Glomerular visceral epithelial cell (primary cell): ENCODE measurements at regions not wholly inside any gene's neighbourhood (a gene's known extent, or its start where the extent isn't known, plus 50 kb on each side); places are given as distances from the start of the nearest gene placed in this dataset.

Experiments used
- DNase-seq: peaks from one replicate; pipeline ENCODE4 v3.0.0-alpha.2; 2016; ENCODE audit errors: extremely low spot score

DNA sequence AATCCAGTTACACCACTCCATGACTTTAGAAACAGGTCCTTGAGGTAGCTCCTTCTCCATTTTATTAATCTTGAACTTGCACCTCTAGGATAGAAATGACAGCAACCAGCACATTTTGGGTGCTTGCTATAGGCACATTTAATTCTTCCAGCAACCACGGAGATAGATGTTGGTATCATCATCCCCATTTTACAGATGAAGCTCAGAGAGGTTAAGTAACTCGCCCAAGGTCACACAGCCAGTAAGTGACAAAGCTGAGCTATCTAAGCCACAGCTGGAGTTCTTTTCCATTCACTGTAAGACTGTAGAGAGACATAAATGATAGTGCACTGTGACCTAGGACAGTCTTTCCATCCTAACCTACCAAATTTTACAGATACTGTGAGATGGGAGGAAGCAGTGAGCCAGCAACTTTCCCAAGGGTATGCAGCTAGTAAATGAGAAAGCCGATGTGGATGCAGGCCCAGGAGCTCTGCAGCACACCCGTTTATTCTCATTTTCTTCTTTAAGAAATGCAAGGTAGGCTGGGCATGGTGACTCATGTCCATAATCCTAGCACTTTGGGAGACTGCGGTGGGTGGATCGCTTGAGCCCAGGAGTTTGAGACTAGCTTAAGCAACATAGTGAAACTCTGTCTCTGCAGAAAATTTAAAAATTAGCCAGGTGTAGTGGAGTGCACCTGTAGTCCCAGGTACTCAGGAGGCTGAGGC is 103.2 kb downstream of the TBX5 start:
- DNase-seq = no peak

DNA sequence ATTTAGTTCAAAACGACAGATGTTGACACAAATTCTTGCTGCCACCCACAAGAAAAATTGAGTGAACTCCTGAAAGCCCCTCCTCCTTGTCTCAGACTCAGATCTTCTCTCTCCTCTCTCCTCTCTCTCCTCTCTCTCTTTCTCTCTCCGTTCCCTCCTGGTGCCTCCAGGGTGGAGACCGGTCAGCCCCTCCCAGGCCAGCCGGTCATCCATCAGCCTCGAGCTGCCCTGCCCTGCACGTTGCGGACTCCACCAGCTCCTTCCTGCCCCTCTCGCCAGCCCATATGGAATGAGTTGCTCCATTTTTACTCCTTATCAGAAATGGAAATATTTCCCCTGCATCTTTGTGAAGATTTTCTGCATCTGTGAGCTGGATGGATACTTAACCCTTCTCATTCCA is 103.8 kb downstream of the TBX5 start:
- DNase-seq = no peak

DNA sequence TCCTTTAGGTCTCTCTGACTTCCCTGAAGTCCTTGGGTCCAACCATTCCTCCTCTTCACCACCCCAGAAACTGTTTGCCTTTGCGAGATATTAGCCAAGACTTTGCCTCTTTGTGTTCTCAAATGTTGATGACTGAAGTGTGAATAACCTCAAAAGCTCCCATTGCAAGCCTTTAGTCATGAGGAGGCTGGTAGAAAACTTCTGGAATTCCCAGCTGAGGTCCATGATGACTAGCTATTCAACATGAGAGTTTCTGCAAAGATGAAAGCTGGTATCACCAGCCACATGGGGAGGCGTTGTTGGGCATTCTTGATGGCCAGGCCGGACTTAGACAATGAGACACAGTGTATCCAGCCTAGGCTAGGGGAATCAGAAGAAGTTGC is 111.7 kb downstream of the TBX5 start:
- no peak for DNase-seq

DNA sequence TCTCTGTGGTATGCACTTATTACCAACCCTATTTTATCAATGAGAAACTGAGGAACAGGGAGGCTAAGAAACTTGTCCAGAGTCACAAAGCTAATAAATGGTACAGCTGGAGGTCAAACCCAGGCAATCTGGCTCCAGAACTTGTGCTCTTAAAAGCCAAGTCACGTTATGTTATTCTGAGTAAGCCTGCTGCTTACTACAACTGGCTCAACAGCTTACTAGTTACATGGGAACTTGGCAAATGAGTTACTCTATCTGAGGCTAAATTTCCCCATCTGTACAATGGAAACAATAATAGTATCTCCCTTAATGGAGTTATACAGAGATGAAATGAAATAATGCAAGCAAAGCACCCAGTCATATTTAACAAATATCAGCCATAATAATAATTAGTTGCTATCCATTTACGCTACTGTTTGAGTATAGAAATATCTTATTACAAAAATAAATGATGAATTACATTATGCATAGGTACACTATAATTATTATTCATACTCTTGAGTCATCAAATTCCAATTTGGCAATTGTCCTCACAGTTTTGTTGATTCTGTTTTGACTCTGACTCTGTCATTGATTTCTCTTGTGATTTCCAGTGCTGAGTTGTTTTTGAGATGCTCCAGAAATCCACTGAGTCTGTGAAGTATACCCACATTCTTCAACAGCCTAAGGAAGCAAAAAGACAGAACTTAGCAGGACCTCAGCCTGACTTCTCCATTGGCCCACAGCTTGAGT is 112.2 kb downstream of the TBX5 start:
- DNase-seq = no peak

DNA sequence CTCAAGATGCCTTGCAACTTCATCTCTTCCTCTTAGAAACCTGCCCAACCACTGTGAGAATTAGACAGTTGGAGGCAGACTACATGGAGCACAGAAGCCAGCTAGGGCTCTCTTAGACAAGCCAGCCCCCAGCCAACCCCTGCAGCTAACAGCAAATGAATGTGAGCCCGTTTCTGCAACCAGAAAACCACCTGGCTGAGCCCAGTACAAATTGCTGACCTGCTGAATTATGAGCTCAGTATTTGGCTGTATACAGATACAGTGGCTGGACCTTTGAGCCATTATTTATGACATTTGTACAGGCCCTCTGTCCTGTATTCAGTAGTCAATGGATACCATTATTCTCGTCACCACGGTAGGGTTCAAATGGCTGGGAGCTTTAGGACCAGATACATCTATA is 112.9 kb downstream of the TBX5 start:
- no peak for DNase-seq

DNA sequence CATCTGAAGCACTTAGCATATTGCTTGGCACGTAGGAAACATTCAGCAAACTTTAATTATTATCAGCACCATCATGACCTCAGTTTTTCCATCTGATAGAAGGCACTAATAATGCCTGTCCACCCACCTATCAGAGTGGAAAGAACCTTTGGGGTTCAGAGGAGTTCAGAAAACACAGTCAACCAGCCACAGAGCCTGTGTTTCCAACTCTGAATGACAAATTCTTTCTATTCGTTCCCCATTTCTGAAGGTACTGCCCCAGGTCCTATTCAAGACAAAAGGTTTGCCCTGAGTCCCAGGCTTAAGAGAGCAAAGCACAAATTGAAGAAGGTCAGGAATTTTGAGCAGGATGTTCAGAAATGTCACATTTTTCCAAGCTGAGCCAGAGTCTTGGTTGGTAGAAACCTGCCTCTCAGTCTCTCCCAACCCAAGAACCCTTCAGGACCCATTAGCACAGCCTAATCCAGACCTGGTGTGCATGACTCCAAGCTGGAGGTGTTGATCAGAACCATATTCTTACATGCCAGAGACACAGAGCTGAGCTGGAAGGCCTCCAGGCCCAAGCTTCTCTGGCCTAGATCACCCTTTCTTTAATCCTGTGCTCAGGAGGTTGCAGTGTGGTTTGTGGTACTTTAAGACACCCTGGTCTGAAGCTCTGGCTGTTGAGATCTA is 114.4 kb downstream of the TBX5 start:
- no peak for DNase-seq

DNA sequence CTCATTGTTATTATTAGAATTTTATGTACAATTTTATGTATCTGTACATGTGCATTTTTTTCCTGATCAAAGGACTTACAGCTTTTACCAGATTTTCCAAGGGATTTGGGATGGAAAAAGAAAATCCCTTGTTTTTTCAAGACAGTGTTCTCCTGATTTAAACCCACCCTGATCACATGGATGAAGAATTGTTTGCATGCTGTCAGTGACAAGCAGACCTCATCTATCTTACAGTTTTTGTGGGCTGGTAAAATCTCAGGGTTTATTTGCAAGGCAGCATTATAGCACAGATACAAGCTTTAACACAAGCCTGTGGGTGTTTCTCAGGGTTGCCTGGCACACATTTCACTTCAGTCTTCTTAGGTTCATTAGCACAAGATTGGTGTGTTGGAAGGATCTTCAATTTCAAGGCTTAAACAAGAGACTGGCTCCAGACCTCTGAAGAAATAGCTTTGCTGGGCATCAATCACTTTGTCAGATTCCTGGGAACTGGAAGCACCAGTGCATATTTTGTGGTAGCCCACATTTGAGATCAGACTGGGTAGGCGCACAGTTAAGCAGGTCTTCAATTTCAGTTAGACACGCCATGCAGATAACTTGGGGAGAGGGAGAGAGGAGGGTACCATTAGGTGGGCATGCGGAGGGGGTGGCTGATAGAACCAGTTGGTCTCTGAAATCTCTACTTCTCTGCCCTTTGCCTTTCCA is 118.0 kb downstream of the TBX5 start:
- no peak for DNase-seq

- DNase-seq = no peak
Measured at GRCh38 chr12:114286145-114286544, 119.8 kb downstream of the TBX5 start.

- no peak for DNase-seq
Measured at GRCh38 chr12:114285554-114285953, 120.4 kb downstream of the TBX5 start.

GRCh38 chr12:114284041-114284440 is 121.9 kb downstream of the TBX5 start:
- DNase-seq = no peak

DNA sequence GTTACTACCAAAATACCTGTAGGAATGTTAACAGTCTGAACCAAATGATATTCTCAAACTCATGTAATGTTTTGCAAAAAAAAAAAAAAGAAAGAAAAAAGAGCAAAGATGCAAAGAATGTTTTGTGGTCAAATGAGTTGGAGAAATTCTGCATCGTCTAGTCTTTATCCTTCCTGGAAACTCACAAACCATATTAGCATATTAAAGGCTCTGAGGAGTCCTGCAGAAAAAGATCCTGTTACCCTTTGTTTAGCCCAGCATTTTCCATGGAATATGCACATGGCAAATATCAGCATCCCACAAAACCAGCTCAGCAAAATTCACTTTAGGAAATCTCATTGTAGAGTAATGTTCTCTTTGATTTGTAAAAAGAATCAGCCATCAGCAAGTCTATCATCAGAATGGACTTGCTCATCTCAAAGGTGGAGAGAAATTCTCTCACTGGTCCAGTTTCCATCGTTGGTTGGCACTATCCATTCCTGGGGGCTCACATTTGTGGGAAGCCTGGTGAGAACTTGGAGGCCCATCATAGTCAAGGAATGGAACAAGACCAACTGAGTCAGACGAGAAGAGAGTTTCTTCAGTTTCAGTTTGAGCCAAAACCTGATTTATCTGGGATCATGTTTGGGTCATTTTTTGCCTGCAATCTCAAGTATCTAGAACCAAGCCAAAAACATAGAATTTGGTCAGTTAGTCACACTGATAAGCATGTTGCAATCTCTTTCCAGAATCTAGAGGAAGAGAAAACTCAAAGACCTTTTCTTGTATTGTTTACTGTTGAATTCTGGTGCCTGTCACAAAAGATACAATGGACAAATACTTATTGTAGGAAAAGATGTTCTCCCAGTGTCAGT is 129.8 kb downstream of the TBX5 start:
- DNase-seq = no peak

GRCh38 chr12:114275086-114275485 is 130.9 kb downstream of the TBX5 start:
- no peak for DNase-seq

DNA sequence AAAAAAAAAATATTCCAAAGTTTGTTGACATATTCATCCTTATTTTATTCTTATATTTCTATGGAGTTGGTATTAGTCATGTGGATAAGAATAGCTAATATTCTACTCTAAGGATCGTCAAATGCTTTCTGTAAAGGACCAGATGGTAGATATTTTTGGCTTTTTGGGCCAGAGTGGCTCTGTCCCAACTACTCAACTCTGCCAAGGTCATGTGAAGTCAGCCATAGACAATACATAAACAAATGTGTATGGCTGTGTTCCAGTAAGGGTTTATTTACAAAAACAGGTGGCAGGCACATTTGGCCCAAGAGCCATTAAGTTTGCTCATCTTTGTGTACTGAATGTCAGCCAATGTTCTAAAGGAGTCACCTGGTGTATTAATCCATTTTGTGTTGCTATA is 131.8 kb downstream of the TBX5 start:
- no peak for DNase-seq

- no peak for DNase-seq
Measured at GRCh38 chr12:114272605-114273004, 133.3 kb downstream of the TBX5 start.

DNA sequence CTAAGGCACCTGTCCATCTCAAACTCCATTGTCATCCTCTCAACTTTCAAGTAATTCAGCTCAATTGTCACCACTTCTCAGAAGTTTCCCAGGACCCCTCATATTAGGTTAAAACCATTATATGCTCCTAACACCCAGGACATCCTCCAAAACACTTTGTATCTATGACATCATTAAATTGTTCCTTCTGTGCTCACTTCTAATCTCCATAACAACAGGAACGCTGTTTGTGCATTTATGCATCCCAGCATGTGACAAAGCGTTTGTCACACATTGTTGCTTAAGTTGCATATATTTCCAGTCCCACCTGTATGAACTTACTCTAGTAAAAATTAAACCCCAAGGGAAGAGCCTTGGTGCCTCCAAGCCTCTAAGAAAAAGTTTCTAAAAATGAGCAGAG is 133.9 kb downstream of the TBX5 start:
- no peak for DNase-seq

DNA sequence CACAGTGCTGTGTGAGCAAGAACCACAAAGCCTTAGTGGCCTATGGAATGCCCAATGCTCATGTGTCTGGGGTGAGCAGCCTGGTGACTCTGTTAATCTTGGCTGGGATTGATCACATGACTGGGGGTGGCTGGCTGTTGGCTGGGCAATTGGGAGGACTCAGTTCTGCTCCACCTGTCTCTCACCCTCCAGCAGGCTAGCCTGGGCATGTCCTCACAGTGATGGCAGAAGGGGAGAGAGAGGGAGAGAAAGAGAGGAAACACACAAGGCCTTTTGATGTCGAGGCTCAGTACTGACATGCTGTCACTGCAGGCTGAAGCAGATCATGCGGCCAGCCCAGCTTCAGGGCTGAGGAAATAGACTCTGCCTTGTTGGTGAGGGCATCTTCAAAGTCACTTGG is 136.8 kb downstream of the TBX5 start:
- DNase-seq = no peak

DNA sequence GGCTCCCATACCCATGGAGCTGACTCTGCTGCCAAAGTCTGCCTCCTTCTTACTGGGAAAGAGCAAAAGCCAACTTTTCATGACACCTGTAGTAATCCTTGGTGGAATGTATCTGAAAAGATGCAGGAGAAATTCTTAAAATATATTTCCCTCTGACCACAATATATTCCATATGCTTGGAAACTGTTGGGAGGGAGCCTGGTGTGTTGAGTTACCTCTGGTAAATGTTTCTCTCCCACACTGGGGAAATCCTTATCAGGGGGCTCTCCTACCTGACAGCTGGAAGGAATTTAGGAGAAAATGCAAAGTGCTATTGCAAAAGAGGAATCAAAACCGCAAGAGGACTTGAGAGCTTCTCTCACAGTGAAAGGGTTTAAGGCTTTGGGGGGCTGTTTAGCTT is 139.4 kb downstream of the TBX5 start:
- DNase-seq = no peak

DNA sequence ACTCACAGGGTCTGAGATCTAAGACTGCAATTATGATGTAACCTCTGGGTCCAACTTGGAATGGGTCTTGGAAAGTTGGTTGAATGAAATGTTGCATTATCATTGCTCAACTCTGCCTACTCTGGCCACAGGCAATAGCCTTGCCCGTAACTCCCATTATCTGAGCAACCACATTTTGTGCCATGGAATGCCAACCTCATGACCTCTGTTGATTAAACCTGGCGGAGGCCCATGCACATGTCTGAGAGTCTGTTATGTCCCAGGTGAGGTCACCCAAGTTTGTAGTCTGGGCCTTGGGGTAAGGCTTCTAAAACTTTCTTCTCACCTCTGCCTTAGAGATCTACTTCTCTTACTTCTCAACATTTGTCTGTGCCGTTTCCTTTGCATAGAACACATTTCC is 140.9 kb downstream of the TBX5 start:
- DNase-seq = no peak

GRCh38 chr12:114263056-114263805 is 142.7 kb downstream of the TBX5 start:
- DNase-seq = no peak

- no peak for DNase-seq
Measured at GRCh38 chr12:114257687-114258086, 148.3 kb downstream of the TBX5 start.

DNA sequence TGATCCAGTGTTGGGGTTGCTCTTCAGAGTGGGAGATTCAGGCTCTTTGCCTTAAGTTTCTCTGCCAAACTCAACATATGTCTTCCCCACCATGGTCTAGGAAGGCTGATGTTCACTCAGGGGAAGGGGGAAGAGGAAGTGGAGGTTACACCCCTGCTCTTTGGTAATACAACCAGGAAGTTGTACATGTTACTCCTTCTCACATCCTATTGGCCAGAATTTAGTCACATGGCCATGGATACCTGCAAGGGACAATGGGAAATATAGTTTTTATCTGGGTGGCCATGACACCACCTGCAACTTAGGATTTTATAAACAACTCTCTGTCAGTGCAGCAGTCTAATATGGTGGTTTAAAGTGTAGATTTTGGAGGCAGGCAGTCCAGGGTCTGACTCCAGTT is 150.9 kb downstream of the TBX5 start:
- no peak for DNase-seq
